ENCODE measurements at regions not wholly inside any gene's neighbourhood (a gene's known extent, or its start where the extent isn't known, plus 50 kb on each side); places are given as distances from the start of the nearest gene placed in this dataset.

DNA sequence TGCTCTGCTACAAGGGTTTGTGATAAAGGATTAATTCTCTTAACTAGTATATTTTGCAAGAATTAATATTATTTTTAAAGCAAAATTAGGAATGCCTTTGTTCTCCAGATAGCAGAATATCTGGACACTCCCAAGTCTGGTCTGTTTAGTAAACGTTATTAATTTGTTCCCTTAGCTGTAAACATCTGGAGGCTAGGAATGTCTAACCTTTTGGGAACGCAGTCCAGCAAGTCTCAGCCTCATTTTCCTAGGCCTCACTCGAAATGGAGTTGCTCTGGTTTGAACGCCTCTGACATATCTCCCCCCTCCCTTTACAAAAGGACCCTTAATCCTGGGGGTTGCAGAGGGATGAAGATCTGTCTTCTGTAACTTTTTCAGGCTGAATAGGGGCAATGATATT lies 59.3 kb upstream of the WNT7A start:
- DNase-seq (ENCODE audit: low read depth): no peak
- no peak for TF ChIP-seq CTCF (IDR thresholded peaks at IDR 0.05; ENCODE audit: low read depth, low read length, missing control alignments)
- H3K4me3 ChIP-seq (ENCODE audit: low read depth, low read length): no peak overlapping the region
- in situ Hi-C loops (cut with HindIII; ENCODE audit: low sequenced_read_pairs): no loop called here

DNA sequence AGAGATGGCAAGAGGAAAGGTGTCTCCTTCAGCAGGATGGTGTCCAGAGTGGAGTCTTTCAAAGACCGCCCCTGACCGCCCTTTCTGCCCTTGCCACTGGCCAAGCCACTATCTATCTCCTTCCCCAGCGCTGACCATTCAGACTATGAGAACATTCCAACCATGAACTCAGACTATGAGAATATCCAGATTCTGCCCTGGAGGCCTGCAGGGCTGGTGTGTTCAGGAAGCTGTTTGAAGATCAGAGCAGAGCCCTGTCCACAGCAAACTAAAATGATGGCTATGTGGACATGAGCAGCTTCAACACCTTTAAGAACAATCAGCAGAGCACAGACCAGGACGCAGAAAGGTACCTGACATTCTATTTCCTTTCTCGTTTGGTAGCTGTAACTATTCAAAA lies 57.3 kb upstream of the WNT7A start:
- no peak for DNase-seq (ENCODE audit: low read depth)
- H3K4me3 ChIP-seq (ENCODE audit: low read depth, low read length): no peak overlapping the region
- no peak for TF ChIP-seq CTCF (IDR thresholded peaks at IDR 0.05; ENCODE audit: low read depth, low read length, missing control alignments)
- in situ Hi-C loops (cut with HindIII; ENCODE audit: low sequenced_read_pairs): no loop called here

- TF ChIP-seq CTCF (IDR thresholded peaks at IDR 0.05; ENCODE audit: low read depth, low read length, missing control alignments): no peak
- in situ Hi-C loops (cut with HindIII; ENCODE audit: low sequenced_read_pairs): no loop called here
- DNase-seq (ENCODE audit: low read depth): no peak
- no peak overlapping the region for H3K4me3 ChIP-seq (ENCODE audit: low read depth, low read length)
Measured at GRCh38 chr3:13935494-13936094, 55.7 kb upstream of the WNT7A start.

- DNase-seq (ENCODE audit: low read depth): no peak
- in situ Hi-C loops (cut with HindIII; ENCODE audit: low sequenced_read_pairs): no loop called here
- H3K4me3 ChIP-seq (ENCODE audit: low read depth, low read length): no peak overlapping the region
- TF ChIP-seq CTCF (IDR thresholded peaks at IDR 0.05; ENCODE audit: low read depth, low read length, missing control alignments): no peak
Measured at GRCh38 chr3:13934813-13935212, 54.9 kb upstream of the WNT7A start.

GRCh38 chr3:13934315-13934714 lies 54.4 kb upstream of the WNT7A start:
- no peak for TF ChIP-seq CTCF (IDR thresholded peaks at IDR 0.05; ENCODE audit: low read depth, low read length, missing control alignments)
- DNase-seq (ENCODE audit: low read depth): no peak
- in situ Hi-C loops (cut with HindIII; ENCODE audit: low sequenced_read_pairs): no loop called here
- no peak overlapping the region for H3K4me3 ChIP-seq (ENCODE audit: low read depth, low read length)

- in situ Hi-C loops (cut with HindIII; ENCODE audit: low sequenced_read_pairs): no loop called here
- DNase-seq (ENCODE audit: low read depth): no peak
- no peak for TF ChIP-seq CTCF (IDR thresholded peaks at IDR 0.05; ENCODE audit: low read depth, low read length, missing control alignments)
- H3K4me3 ChIP-seq (ENCODE audit: low read depth, low read length): peak overlapping the region; percentile 5
Measured at GRCh38 chr3:13932578-13933295, 52.9 kb upstream of the WNT7A start.
